Anterior cingulate cortex (tissue), 58 donors: ENCODE measurements at regions not wholly inside any gene's neighbourhood (a gene's known extent, or its start where the extent isn't known, plus 50 kb on each side); places are given as distances from the start of the nearest gene placed in this dataset.
"Not testable (repeated sequence)": the region's sequence is repeated elsewhere in the genome, so short reads cannot be mapped to it uniquely, and the experiment has no call there.

Source experiments
- DNase-seq, 58 donors: peaks; one replicate each; lab custom pipeline; 2025; lab: John Stamatoyannopoulos, UW

DNA sequence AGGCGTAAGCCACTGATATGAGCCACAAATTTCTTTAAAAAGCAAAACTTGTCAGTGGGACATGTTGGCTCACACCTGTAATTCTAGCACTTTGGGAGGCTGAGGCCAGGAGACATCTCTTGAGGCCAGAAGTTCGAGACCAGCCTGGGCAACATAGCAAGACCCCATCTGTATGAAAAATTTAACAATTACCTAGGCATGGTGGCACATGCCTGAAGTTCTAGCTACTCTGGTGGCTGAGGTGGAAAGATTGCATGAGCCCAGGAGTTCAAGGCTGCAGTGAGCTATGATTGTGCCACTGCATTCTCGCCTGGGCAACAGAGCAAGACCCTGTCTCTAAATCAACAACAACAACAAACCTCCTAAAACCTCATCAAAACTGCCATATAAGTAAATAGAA, 147.6 kb upstream of the BARHL2 start:
- DNase-seq = no peak

DNA sequence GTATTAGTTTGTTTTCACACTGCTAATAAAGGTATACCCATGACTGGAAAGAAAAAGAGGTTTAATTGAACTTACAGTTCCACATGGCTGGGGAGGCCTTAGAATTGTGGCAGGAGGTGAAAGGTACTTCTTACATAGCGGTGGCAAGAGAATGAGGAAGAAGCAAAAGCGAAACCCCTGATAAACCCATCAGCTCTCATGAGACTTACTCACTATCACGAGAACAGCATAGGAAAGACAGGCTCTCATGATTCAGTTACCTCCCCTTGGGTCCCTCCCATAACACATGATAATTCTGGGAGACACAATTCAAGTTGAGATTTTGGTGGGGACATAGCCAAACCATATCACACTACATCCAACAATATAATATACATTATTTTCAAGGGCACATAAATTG, 145.7 kb upstream of the BARHL2 start:
- DNase-seq = no peak

DNA sequence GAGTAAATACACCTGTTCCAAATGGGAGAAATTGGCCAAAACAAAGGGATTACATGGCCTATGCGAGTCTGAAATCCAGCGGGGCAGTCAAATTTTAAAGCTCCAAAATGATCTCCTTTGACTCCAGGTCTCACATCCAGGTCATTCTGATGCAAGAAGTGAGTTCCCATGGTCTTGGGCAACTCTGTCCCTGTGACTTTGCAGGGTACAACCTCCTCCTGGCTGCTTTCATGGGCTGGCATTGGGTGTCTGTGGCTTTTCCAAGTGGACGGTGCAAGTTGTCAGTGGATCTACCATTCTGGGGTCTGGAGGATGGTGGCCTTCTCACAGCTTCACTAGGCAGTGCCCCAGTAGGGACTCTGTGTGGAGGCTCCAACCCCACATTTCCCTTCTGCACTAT, 144.3 kb upstream of the BARHL2 start:
- DNase-seq = not testable (repeated sequence)

DNA sequence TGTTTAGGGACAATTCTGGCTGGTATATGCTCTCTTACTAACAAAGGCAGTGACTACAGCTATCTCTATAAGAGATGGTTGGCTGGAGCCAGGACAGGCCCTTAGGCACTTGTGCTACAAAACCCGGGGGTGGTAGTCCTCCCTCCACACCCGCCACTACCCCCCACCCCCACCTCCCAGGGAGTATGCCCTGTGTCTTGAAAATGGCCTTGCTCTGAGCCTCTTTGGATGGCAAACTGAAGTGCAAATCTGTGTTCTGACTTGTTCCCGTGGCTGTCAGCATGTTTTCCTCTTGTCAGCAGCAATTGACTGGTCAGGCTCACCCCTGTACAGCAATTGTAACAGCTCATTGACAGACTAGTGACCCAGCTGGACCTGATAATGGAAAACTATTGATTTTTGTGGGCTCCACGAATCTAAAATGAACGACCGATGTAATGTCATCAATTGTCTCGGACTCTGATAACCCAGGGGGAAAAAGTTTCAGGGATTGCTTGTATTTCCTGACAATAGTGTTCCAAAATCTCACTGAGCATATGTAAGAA, 139.4 kb upstream of the BARHL2 start:
- DNase-seq = no peak

DNA sequence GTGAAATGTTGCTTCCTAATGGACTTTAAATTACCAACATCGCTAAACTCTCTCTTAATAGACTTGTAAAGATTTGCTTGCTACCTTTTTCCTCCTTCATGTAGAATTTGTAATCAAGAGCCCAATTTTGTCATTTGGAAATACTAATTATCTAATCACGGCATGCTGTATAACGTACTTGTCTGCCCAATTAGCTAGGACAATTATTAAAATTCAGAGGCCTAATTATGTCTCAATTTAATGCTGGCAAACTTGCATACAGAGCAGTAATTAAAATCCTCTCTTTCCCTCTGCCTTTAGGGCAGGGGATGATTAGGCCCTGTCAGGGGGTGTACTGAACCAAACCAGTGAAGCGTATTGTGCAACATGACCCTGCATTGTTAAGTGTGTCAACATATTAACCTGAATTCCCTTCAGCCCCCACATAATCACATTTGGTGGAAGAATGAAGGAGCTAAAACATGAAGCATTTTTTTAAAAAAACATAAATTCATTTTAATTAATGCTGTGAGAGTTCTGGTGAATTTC, 137.4 kb upstream of the BARHL2 start:
- DNase-seq = no peak

DNA sequence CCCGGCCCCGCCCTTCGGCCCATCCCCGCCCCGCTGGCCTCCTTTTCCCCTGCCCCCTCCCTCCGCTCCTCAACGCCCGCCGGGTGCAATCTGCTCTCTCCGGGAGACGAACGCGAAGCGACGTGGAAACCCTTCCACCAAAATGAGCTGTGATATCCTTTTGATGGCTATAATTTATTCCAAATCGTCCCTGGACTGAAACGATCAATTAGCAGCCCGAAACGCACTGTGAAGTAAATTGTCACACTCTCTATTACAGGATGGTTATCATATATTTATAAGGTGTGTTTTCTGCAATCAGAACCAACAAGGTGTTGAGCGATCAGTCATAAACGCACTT, 134.6 kb upstream of the BARHL2 start:
- DNase-seq = no peak

DNA sequence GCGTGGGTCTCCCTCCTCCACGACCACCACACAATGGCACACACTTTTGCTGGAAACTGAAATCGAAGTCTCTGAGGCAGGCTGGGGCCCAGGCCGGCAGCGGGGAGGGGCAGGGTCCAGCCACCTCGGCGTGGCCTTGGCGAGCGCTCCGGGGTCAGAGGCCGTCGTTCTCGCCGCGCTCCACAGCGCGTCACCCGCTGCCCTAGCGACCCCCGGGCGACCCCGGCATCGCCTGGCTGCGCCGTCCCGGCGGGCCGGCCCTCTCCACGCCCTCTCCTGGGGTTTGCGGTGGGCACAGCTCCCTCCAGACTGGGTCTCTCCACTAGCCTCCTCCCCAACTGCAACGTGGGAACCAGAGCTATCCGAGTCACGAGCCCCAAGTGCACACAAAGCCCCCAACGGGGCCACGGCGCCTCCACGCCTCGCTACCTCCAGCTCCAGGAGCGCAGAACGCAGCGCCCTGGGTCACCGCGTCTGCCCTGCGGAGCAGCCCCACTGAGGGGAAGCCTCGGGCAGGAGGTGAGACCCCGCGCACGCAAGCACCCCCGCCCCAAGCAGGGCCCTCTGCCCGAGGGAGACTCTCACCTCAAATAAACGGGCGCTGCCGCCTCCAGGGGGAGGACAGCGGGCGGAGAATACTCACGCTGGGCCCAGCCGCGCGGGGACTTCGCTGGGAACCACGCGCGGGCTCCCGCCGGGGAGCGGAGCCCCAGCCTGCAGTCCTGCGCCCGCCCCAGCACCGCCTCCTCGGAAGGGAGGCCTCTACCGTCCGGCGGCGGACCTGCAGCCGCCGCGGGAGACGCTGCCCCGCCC, 134.0 kb upstream of the BARHL2 start:
- peak in 55 of 58 donors; percentile 2 to 81 (median 60) for DNase-seq

DNA sequence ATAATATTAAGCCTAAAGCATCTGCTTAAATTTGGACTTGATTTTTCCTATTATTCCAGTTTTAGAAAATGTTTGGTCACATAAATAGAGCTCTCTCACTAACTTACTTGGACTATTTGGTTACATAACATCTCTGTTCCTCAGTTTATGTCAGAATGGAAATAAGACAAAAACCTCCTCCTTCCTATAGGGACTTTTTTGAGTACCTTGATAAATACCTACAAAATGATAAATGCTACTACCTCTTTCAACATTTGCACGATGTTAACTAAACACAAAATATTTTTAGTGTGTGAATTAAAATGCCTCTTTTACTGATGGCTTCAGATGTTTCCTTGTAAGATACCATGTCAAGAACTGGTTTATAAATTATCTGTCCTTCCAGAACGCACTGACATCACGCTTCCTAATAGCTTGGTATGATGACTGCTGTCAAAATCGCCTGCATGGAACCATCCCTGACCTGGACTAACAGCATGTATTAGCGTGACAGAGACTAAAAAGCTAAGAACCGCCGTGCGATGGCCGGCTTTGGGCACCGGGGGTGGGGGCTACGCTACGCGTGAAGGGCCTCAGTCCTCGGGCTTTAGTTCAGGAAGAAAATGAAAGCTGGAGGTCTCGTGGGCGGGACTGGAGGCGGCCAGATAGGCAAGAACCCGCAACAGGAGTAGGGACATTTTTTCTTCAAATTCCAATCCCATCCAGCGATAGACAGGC, 133.2 kb upstream of the BARHL2 start:
- DNase-seq = peak in 10 of 58 donors; percentile 5 to 50 (median 27)

DNA sequence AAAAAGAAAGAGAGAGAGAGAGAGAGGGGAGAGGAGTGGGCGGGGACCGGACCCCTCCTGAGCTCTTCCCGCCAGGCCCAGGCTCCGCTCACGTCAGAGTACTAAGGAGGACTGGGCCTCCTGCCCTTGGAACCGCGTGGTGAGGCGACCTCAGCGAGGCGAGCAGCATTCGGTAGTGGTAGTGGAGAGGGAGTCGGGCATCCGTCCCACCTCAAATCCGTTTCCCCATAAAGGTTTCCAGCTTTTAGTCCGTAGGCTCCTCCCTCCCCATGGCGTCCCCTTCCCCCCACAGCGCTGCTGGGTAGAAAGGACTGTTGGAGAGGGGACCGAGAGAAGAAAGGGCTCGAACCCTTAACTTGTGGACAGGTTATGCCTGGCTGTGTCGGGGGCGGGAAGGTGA, 124.4 kb upstream of the BARHL2 start:
- no peak for DNase-seq

DNA sequence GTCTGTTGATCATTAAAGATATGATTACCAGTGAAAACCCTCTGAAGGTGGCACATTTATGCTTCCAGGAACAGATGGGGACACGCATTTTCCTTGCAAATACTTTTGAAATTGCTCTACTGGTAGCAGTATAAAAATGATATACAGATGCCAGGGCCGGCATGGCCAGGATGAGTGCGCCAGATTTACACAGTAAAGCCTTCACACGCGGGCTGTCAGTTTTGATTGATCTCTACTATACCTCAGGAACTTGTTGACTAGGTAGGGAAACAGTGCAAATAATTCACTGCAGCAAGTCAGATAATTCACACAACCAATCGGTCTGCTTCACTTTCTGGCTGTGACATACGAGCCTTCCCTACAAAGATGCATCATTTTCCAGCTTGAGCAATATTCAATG, 123.2 kb upstream of the BARHL2 start:
- no peak for DNase-seq

DNA sequence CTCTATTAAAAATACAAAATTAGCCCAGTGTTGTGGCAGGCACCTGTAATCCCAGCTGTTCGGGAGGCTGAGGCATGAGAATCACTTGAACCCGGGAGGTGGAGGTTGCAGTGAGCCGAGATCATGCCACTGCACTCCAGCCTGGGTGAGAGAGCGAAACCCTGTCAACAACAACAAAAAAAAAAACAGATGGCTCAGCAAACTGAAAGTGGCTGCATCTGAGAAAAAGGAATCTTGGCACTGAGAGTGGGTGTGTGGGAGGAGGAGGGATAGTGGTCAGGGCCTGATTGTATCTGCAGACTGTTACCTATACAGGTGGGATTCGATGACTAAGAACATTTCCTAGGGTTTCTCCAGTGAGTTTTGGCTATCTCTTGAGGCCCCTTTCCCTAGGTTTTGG, 122.2 kb upstream of the BARHL2 start:
- DNase-seq = no peak

DNA sequence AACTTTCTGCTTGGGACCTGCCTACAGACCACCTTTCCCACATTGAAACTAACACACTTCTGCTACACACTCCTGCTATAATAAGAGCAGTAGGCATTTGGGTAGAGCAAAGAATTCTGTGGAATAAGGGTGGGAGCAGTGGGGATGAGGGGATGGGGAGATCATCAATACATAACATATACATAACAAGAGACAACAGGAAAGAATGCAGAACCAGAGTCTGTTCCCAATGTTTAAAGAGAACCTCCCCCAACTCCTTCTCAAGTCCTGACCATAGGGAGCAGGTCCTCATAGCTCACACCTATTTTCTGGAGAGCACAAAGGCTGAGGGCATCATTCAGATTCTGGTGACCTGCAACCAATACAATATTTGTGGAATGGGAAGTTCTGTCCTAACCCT, 121.6 kb upstream of the BARHL2 start:
- DNase-seq = no peak

DNA sequence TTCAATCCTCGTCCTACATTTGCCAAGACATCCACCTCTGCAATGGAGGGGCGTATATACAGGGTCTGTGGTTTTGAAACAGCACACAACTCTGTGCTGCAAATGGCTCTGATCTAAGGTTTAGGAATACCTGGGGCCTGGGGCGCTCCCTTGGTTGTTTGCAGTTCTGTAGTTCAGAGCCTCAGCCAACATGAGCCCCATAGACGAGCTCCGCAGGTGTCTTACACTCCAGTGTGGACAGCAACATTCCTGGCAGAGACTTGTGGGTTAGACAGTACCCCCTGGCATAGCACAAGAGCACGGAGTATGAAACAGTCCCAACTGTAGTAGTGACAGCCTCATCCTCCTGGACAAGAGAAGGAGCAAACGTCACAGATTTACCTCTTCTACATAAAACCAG, 120.3 kb upstream of the BARHL2 start:
- DNase-seq = no peak

DNA sequence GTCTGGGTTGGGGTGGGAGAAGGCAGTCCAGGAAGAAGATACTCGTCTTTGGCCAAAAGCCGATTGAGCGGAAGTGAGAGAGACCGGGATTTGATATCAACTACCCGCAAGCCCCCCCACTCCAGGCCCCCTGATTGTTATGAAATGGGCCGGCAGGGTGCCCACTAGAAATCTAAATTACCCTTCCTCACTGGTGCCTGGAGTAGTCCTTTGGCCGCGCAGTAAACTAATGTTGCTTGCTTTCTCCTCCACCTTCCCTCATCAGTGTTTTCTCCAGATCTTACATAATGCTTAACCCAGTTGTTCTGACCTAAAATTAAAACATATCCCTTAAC, 119.2 kb upstream of the BARHL2 start:
- no peak for DNase-seq

DNA sequence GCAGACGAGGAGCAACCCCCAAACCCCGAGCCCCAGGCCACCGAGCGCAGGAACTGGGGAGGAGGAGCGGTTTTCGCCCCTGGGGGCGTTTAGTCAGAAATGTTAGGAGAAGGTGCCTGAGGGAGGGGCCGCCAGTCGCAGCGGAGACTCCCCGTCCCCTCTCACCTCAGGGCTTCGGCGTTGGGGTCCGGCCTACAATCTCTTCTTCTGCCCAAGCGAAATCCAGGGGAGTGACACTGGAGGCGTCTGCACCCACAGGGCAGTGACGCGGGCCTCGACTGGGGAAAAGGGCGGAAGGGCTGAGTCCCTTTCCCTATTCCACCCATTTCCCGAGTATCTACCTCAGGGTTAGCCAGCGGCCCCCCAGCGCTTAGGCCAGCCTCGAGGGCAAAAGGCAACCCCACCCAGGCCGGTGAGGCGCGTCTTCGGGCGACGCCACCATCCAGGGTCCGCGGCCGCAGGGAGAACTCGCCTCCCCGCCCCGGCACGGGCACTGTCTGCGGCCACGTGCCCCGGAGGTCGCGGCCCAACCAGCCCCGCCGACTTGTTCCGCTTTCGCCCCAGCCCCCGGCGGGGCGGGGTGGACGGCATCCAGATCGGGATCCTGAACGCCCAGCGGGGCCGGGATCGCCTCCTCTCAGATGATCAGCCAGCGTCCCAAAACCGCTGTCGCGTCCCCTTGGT, 118.7 kb upstream of the BARHL2 start:
- peak in 2 of 58 donors; percentile 7 to 17 for DNase-seq

DNA sequence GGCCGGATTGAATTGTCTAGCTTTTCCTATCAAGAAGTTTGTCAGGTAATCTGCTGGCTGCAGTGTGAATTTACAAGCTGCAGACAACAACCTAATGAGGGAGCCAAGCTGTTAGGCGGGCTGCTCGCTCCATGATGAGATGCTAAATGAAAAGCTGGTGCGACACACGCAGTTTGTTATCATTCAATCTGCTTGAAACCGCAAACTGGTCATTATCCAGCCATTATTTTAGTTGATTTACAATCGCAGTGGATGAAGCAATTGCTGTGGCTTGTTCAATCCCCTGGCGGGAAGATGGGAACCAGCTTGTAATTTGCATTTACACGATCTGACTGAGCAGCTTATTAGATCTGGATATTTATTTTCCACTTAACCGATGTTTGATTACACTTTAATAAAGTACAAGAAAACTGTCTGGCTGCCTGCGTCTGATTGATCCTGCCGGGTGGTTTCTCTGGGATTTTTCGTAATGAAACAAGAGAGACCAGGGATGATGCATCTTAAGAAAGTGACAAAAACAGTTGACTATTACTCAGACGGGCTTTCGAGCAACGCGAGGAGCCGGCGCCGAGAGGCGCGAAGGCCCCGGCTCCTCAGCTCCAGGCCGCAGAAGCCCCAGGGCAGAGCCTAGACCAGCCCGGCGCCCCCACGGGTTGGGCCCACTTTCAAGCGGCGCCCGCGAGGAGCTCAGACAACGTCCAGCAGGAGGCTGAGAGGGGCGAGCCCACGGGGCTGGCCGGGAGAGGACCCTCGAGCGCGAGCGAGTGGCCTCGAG, 118.0 kb upstream of the BARHL2 start:
- DNase-seq = no peak

DNA sequence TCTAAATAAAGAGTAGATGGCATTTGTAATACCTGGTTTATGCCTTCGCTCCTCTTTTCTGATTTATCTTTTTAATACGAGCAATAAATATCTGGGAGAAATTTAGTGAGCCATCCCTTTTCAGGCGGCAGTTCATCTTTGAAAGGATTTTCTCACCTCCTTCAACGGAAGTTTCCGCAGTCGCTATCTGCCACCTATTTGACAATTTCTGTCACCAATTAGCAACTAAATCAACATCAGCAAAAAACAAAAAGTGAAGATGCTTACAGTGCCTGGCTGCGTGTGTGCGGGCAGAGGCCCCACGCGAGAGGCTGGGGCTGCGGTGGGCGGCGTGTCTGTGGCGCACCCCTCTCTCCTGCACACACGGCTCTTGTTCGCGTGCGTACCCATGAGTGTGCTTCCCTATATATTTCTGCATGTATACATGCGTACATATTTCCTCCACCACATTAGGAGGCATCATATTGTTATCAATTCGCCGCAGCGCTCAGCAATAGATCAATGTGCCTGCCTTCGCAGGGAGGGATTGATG, 117.3 kb upstream of the BARHL2 start:
- no peak for DNase-seq

DNA sequence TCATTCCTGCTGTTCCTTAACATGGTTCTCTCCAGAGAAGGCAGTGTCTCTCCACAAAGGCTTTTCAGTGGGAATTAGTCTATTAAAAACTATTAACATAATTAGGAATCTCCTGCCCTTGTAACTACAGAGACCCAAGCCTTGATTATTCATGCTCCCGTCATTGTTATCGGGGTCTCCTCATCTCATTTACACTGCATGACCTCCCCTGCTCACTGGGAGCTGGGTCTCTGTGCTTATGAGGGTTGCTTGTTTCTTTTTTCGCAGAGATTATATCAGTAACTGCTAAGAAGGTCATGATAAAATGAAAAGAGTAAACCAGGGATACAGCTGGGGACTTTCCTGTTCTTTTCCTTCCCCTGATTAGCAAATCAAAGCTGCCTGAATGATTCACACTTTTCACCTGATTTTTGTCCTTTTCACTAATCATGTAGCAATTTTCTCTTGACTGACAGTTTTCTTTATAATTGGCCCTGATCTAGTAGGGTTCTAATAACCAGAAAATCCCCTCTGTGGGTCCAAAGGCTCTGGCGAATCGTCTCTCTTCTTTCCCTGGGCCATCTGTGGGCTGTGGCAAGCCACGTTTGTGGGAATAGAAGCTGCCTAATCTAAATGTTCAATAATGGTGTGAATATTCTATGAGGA, 116.5 kb upstream of the BARHL2 start:
- DNase-seq = no peak

DNA sequence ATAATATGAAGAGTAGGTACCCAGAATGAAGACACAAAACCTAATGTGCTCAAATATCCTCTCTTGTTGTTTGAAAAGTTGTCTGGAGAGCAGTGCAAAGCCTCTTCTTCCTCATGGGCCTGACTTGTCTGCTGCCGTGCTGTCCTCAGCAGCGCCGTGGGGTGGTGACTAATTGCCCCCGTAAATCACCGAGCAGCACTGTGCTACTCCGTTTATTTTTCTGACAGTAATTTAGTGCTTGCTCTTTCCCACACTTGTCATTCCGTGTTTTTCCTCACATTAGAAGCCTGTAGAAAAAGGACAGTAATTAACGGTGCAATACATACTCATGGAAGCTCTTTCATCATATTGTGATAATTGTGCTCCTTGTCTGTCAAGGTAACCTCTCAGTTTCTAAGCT, 114.8 kb upstream of the BARHL2 start:
- no peak for DNase-seq

DNA sequence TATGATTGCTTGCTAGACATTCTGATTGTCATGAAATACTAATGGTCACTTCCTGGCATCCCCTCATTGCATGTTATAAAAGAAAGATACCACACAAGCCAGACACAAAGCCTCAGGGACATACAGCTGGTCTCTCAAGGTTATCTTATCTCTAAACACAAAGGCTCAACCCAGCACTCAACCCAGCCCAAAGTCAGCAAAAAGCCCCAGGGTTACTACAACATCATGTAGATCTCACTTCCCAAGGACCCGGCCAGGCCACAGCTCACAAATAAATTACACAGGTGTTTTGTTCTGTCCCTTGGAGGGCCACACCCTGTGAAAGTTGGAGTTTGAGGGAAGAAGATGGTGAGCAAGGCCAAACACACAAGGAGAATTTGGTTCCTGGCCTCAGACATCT, 109.7 kb upstream of the BARHL2 start:
- DNase-seq = no peak
